ENCODE measurements at regions not wholly inside any gene's neighbourhood (a gene's known extent, or its start where the extent isn't known, plus 50 kb on each side); places are given as distances from the start of the nearest gene placed in this dataset.

DNA sequence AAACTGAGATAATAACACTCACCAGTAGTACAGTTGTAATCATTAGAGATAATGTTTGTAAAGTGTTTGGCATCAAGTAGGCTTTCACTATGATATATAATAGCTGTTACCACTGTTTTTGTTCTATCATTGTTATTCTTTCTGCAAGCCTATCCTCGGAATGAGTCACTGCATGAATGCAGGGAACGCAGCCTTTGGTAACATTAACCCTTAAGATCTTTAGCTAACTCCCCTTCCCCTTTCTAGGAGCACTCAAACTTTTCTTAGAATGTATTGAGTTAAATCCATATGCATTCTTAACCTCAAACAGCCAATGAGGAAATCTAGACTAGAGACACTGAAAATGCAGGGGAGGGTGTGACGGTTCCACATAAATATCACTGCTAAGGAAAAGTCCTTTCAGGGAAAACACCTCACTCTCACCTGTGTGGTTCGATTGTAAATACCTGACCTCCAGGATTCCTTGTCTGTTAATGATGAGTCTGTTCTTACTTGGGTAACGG is 467.3 kb downstream of the SETD4 start:
- TF ChIP-seq POLR2A (IDR thresholded peaks at IDR 0.05) (no peak), CTCF (IDR thresholded peaks at IDR 0.05) (no peak), EP300 (IDR thresholded peaks at IDR 0.05) (no peak)

Data from tibial nerve (tissue), 4 donors.